Suprapubic skin (tissue), 4 donors: ENCODE measurements at regions not wholly inside any gene's neighbourhood (a gene's known extent, or its start where the extent isn't known, plus 50 kb on each side); places are given as distances from the start of the nearest gene placed in this dataset.

Experiments
- DNase-seq, 2 donors: peaks; one replicate each; pipeline ENCODE4 v3.0.0-alpha.2; 2019; ENCODE audit warnings: low spot score in 2 of 2
- H3K27ac ChIP-seq: fragments of 200-600 bp; sonication (generic); one replicate; pipeline ENCODE4 v1.5.1; 2019
- H3K27me3 ChIP-seq: fragments of 200-600 bp; sonication (generic); one replicate; pipeline ENCODE4 v1.5.1; 2019
- H3K36me3 ChIP-seq: fragments of 200-600 bp; sonication (generic); one replicate; pipeline ENCODE4 v1.5.1; 2019
- H3K4me1 ChIP-seq: fragments of 200-600 bp; sonication (generic); one replicate; pipeline ENCODE4 v1.5.1; 2019
- H3K4me3 ChIP-seq: fragments of 200-600 bp; sonication (generic); one replicate; pipeline ENCODE4 v1.5.1; 2019; ENCODE audit warnings: mild to moderate bottlenecking
- H3K9me3 ChIP-seq: fragments of 200-600 bp; sonication (generic); one replicate; pipeline ENCODE4 v1.5.1; 2019
- EP300 ChIP-seq: sonication (generic); formaldehyde crosslinking; IDR thresholded peaks from one replicate; pipeline ENCODE4 v1.6.1; 2017; ENCODE audit warnings: antibody characterized with exemption
- POLR2A ChIP-seq, 2 donors: fragments of 450-650 bp; IDR thresholded peaks; one replicate each; pipeline ENCODE4 v1.6.1; 2017; ENCODE audit warnings: antibody characterized with exemption in 2 of 2, mild to moderate bottlenecking in 2 of 2, moderate library complexity in 2 of 2
- POLR2AphosphoS5 ChIP-seq, 3 donors: sonication (generic); formaldehyde crosslinking; IDR thresholded peaks; one replicate each; pipeline ENCODE4 v1.6.1; 2017; ENCODE audit warnings: antibody characterized with exemption in 3 of 3
- WGBS: methylation state at CpG from one replicate; pipeline ENCODE4 v1.1.5; 2018; 5-methylcytosine and 5-hydroxymethylcytosine counted together
- TF ChIP-seq, protein P1 (sequence below), 2 donors: fragments of 200-600 bp in 1 of 2; fragments of 450-650 bp in 1 of 2; sonication (generic) in 1 of 2; IDR thresholded peaks; one replicate each; pipeline ENCODE4 v1.5.1; 2016 to 2019; ENCODE audit warnings: antibody characterized with exemption in 2 of 2, mild to moderate bottlenecking in 1 of 2, moderate library complexity in 1 of 2

DNA sequence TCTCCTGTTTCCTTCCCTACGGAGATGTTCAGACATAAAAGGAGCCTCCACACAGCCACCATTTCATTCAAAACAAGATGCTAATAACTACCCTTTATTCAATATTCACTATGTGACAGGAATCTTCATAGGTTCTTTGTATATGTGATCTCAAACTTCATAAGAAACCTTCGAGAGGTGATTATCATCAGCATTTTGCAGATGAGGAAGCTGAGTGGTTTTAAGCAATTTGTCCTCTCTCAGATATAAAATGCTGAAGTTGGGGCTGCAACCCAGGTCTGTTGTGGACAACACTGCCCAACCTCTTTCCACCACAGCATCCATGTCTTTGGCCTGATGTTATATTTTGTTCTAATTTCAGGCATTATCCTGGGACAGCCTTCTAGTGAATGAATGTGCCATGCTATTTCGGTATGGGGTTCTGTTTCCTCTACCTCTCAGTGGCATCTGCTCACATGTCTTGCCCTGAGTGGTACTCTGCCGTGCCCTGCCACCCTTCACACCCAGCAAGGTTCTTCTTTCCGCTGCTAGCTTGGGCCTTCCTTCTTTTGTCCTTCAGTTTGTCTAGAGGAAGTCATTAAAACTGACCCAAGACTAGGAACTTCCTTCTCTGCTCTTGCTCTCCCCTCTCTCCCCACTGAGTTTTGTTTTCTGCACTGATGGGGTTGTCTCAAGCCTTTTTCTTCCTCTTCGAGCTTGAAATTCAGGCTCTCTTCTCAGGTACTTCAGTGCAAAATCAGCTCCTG, 300.9 kb upstream of the PRDM1 start:
- DNase-seq, result no peak
- TF ChIP-seq POLR2AphosphoS5 (IDR thresholded peaks at IDR 0.05), result no peak
- no peaks in the 10 kb centered on the region for H3K36me3 ChIP-seq
- H3K27me3 ChIP-seq, result no peaks in the 10 kb centered on the region
- 86% methylated on average over 6 of the region's 6 CpGs for WGBS
- no peaks in the 10 kb centered on the region for H3K9me3 ChIP-seq
- no peak overlapping the region for H3K4me3 ChIP-seq
- H3K4me1 ChIP-seq, result peaks cover 15% of the 10 kb centered on the region
- H3K27ac ChIP-seq, result no peak overlapping the region

DNA sequence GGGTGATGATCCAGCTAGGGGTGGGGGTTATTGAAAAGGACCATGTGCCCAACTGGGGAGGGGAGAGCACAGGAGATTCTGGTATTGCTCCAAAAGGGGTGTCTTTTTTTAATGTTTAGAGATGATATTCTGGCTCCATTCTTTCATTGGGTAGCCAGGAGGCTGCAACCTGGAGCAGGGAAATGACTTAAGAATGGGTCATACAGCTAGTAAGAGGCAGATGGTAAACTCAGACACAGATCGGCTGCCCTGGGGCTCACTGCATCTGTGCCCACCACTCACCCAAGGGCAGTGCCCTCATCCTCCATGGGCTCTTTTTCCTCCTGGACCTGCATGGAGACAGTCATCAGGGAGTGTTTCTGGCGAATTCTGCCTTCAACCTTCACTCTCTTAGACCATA, 302.0 kb upstream of the PRDM1 start:
- H3K27me3 ChIP-seq, result no peaks in the 10 kb centered on the region
- H3K27ac ChIP-seq, result no peak overlapping the region
- WGBS, result 78% methylated on average over 2 of the region's 2 CpGs
- no peaks in the 10 kb centered on the region for H3K36me3 ChIP-seq
- TF ChIP-seq POLR2A (IDR thresholded peaks at IDR 0.05) (no peak), EP300 (no peak), POLR2AphosphoS5 (IDR thresholded peaks at IDR 0.05) (no peak)
- TF ChIP-seq, protein P1, sequence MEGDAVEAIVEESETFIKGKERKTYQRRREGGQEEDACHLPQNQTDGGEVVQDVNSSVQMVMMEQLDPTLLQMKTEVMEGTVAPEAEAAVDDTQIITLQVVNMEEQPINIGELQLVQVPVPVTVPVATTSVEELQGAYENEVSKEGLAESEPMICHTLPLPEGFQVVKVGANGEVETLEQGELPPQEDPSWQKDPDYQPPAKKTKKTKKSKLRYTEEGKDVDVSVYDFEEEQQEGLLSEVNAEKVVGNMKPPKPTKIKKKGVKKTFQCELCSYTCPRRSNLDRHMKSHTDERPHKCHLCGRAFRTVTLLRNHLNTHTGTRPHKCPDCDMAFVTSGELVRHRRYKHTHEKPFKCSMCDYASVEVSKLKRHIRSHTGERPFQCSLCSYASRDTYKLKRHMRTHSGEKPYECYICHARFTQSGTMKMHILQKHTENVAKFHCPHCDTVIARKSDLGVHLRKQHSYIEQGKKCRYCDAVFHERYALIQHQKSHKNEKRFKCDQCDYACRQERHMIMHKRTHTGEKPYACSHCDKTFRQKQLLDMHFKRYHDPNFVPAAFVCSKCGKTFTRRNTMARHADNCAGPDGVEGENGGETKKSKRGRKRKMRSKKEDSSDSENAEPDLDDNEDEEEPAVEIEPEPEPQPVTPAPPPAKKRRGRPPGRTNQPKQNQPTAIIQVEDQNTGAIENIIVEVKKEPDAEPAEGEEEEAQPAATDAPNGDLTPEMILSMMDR (IDR thresholded peaks at IDR 0.05), result no peak
- H3K4me3 ChIP-seq, result no peak overlapping the region
- DNase-seq, result no peak
- H3K4me1 ChIP-seq, result peaks cover 19% of the 10 kb centered on the region
- no peaks in the 10 kb centered on the region for H3K9me3 ChIP-seq

DNA sequence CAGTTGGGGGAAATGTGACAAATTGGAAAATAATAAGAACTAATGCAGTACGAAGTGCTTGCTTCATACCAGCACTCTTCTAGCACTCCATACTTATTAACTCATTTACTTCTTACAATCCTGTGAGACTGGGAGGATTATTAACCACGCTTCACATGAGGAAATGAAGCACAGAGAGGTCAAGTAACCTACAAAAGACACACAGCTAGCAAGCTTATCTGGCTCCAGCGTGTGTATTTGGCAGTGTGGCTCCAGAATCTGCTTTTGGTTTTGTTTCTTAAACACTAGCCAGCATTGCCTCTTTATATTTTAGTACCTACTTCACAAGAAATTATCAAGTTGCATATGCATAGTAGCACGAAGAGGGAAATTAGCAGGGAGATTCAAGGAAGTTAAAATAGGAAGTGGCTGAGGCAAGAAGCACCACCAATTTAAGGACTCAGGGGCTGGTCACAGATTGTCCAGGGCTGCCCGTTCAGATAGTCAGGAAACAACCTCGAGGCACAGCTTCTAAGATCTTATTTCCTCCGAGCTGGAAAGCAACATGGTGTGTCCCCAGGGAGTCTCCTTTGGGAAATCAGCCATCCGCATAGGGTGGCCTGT, 302.7 kb upstream of the PRDM1 start:
- Histone ChIP-seq H3K27me3 (no peaks in the 10 kb centered on the region), H3K9me3 (no peaks in the 10 kb centered on the region), H3K36me3 (no peaks in the 10 kb centered on the region), H3K4me3 (no peak overlapping the region), H3K4me1 (peaks cover 19% of the 10 kb centered on the region), H3K27ac (no peak overlapping the region)
- 84% methylated on average over 8 of the region's 8 CpGs for WGBS
- TF ChIP-seq, protein P1 (IDR thresholded peaks at IDR 0.05), result no peak
- TF ChIP-seq POLR2A (IDR thresholded peaks at IDR 0.05), result no peak
- no peak for TF ChIP-seq POLR2AphosphoS5 (IDR thresholded peaks at IDR 0.05)
- no peak for TF ChIP-seq EP300
- no peak for DNase-seq

DNA sequence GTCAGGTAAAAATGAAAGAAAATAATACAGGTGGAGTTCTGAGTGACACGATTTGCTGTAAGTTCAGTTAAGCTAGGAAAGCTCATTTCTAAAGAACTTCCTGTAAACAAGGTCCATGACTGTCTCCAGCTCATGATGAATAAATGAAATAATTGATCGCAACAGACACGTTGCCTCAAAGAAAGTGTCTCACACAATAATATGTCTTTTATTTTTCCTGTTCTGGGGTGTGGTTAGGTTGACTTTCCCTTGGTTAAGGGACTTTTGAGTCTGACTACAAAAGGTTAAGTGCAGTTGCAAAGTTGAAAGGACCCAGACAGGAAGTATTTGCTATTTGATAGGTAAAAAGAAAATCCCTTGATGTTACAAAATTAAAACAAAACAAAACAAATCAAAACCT, 304.2 kb upstream of the PRDM1 start:
- no peak for DNase-seq
- Histone ChIP-seq H3K36me3 (no peaks in the 10 kb centered on the region), H3K4me1 (peaks cover 9% of the 10 kb centered on the region), H3K27ac (no peak overlapping the region), H3K27me3 (no peaks in the 10 kb centered on the region), H3K4me3 (no peak overlapping the region), H3K9me3 (no peaks in the 10 kb centered on the region)
- TF ChIP-seq, protein P1 (IDR thresholded peaks at IDR 0.05), result no peak
- TF ChIP-seq POLR2A (IDR thresholded peaks at IDR 0.05), result no peak
- no peak for TF ChIP-seq EP300
- TF ChIP-seq POLR2AphosphoS5 (IDR thresholded peaks at IDR 0.05), result no peak
- 69% methylated on average over 3 of the region's 3 CpGs for WGBS

DNA sequence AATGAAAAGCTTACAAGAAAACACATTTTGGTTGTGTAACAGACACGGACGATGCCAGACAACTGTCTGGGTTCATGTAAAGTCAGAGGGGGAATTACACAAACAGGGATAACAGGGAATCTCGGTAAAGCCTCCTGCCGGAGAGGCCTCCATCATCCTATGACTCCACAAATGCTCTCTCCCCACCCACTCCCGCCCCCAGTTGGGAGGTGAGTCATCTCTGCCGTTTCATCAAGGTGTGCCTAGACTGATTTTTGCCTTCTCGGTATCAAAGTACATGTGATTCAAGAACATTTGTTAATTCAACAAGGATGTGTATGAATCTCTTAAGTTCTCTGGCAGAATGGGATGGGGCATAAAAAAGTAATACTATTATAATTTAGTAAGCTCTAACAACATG, 304.9 kb upstream of the PRDM1 start:
- Histone ChIP-seq H3K36me3 (no peaks in the 10 kb centered on the region), H3K4me3 (no peak overlapping the region), H3K4me1 (peaks cover 5% of the 10 kb centered on the region), H3K27ac (no peak overlapping the region), H3K27me3 (no peaks in the 10 kb centered on the region), H3K9me3 (no peaks in the 10 kb centered on the region)
- no peak for DNase-seq
- WGBS, result 51% methylated on average over 7 of the region's 7 CpGs
- TF ChIP-seq POLR2A (IDR thresholded peaks at IDR 0.05), result no peak
- TF ChIP-seq, protein P1 (IDR thresholded peaks at IDR 0.05), result no peak
- no peak for TF ChIP-seq EP300
- no peak for TF ChIP-seq POLR2AphosphoS5 (IDR thresholded peaks at IDR 0.05)
